HG03457 (cell line): ENCODE measurements at regions not wholly inside any gene's neighbourhood (a gene's known extent, or its start where the extent isn't known, plus 50 kb on each side); places are given as distances from the start of the nearest gene placed in this dataset.

ENCODE experiments used
- ATAC-seq: cut with Tn5 transposase; IDR thresholded peaks from one replicate; pipeline ENCODE4 v1.9.1; 2021; ENCODE audit warnings: moderate number of reproducible peaks; ENCODE audit not compliant: unreplicated experiment

- ATAC-seq: no peak
Observed at GRCh38 chr9:79120941-79121340, 450.8 kb upstream of the TLE4 start.

GRCh38 chr9:79123415-79123814 is 448.4 kb upstream of the TLE4 start:
- no peak for ATAC-seq

GRCh38 chr9:79127661-79128060 is 444.1 kb upstream of the TLE4 start:
- no peak for ATAC-seq

- ATAC-seq: no peak
Observed at GRCh38 chr9:79129865-79130480, 441.8 kb upstream of the TLE4 start.

GRCh38 chr9:79131246-79131774 is 440.5 kb upstream of the TLE4 start:
- ATAC-seq: no peak

GRCh38 chr9:79131824-79132377 is 439.9 kb upstream of the TLE4 start:
- no peak for ATAC-seq

- ATAC-seq: no peak
Observed at GRCh38 chr9:79134654-79135053, 437.1 kb upstream of the TLE4 start.

GRCh38 chr9:79135681-79136415 is 435.9 kb upstream of the TLE4 start:
- no peak for ATAC-seq

GRCh38 chr9:79140751-79141150 is 431.0 kb upstream of the TLE4 start:
- ATAC-seq: no peak

- no peak for ATAC-seq
Observed at GRCh38 chr9:79143211-79143610, 428.6 kb upstream of the TLE4 start.

- ATAC-seq: no peak
Observed at GRCh38 chr9:79145442-79145841, 426.3 kb upstream of the TLE4 start.

- no peak for ATAC-seq
Observed at GRCh38 chr9:79149585-79149984, 422.2 kb upstream of the TLE4 start.

GRCh38 chr9:79151791-79152190 is 420.0 kb upstream of the TLE4 start:
- no peak for ATAC-seq

- ATAC-seq: no peak
Observed at GRCh38 chr9:79152306-79152705, 419.5 kb upstream of the TLE4 start.

GRCh38 chr9:79154806-79155205 is 417.0 kb upstream of the TLE4 start:
- ATAC-seq: no peak

GRCh38 chr9:79155308-79155707 is 416.5 kb upstream of the TLE4 start:
- no peak for ATAC-seq

GRCh38 chr9:79163544-79163943 is 408.2 kb upstream of the TLE4 start:
- no peak for ATAC-seq

GRCh38 chr9:79164406-79164805 is 407.4 kb upstream of the TLE4 start:
- no peak for ATAC-seq

GRCh38 chr9:79165020-79165780 is 406.6 kb upstream of the TLE4 start:
- no peak for ATAC-seq

GRCh38 chr9:79166005-79166404 is 405.8 kb upstream of the TLE4 start:
- no peak for ATAC-seq

- no peak for ATAC-seq
Observed at GRCh38 chr9:79170643-79171042, 401.1 kb upstream of the TLE4 start.
